CD4-positive, alpha-beta T cell (primary cell): ENCODE measurements at regions not wholly inside any gene's neighbourhood (a gene's known extent, or its start where the extent isn't known, plus 50 kb on each side); places are given as distances from the start of the nearest gene placed in this dataset.
"Not testable (repeated sequence)": the region's sequence is repeated elsewhere in the genome, so short reads cannot be mapped to it uniquely, and the experiment has no call there.

ENCODE experiments used
- ATAC-seq: fragments of 200-7000 bp; cut with Tn5 transposase; one replicate; pipeline ENCODE4 v1.10.0; 2022; ENCODE audit warnings: mild to moderate bottlenecking; ENCODE audit not compliant: poor library complexity
- CTCF ChIA-PET: fragments of 350-600 bp; sonication (Branson Sonifier 250); formaldehyde crosslinking; loops from one replicate; lab custom pipeline; 2021; ENCODE audit warnings: antibody characterized with exemption, inconsistent platforms; lab: Charles Lee
- POLR2A ChIA-PET: fragments of 350-600 bp; sonication (Branson Sonifier 250); formaldehyde crosslinking; loops from one replicate; lab custom pipeline; 2021; ENCODE audit warnings: antibody characterized with exemption, inconsistent platforms; lab: Charles Lee
- DNase-seq, 14 experiments: peaks; one replicate each; pipeline ENCODE4 v3.0.0-alpha.2; 2013 to 2020; ENCODE audit warnings: mixed read lengths in 2 of 14
- H3K27ac ChIP-seq, 2 donors: one replicate each; pipeline versions ENCODE4 v1.5.1 to v1.7.0; 2013; ENCODE audit warnings: low read length in 2 of 2, low read depth in 1 of 2, mild to moderate bottlenecking in 1 of 2
- H3K27me3 ChIP-seq, 2 experiments: 1 replicate in 1 of 2; 2 replicates in 1 of 2; pipeline versions ENCODE4 v1.6.1 to v1.7.0; 2013; ENCODE audit warnings: low read length in 2 of 2, control low read depth in 1 of 2, mild to moderate bottlenecking in 1 of 2, moderate library complexity in 1 of 2; ENCODE audit not compliant: insufficient read depth in 2 of 2, control insufficient read depth in 1 of 2
- H3K36me3 ChIP-seq: one replicate; pipeline ENCODE4 v1.6.1; 2013; ENCODE audit warnings: low read length, control low read depth; ENCODE audit not compliant: insufficient read depth
- H3K4me1 ChIP-seq: one replicate; pipeline ENCODE4 v1.6.1; 2013; ENCODE audit warnings: low read length, control low read depth; ENCODE audit not compliant: insufficient read depth
- H3K4me3 ChIP-seq: one replicate; pipeline ENCODE4 v1.5.1; 2013; ENCODE audit warnings: mild to moderate bottlenecking, low read length, moderate library complexity
- H3K9me3 ChIP-seq, 2 experiments: 1 replicate in 1 of 2; 2 replicates in 1 of 2; pipeline versions ENCODE4 v1.6.1 to v1.7.0; 2013; ENCODE audit warnings: low read length in 2 of 2, mild to moderate bottlenecking in 2 of 2, control low read depth in 1 of 2, moderate library complexity in 1 of 2; ENCODE audit not compliant: control insufficient read depth in 1 of 2, insufficient read depth in 1 of 2
- H3K27ac Mint-ChIP-seq: one replicate; pipeline ENCODE4 v1.8.0; 2020; ENCODE audit warnings: mixed read lengths
- H3K27me3 Mint-ChIP-seq: one replicate; pipeline ENCODE4 v1.8.0; 2021; ENCODE audit warnings: mixed read lengths
- H3K36me3 Mint-ChIP-seq: one replicate; pipeline ENCODE4 v1.8.0; 2021; ENCODE audit warnings: low read depth, mixed read lengths
- H3K4me1 Mint-ChIP-seq: one replicate; pipeline ENCODE4 v1.8.0; 2021; ENCODE audit warnings: low read depth, mixed read lengths
- H3K4me3 Mint-ChIP-seq: one replicate; pipeline ENCODE4 v1.8.0; 2020; ENCODE audit warnings: mild to moderate bottlenecking, mixed read lengths
- H3K9me3 Mint-ChIP-seq: one replicate; pipeline ENCODE4 v1.8.0; 2020; ENCODE audit warnings: mixed read lengths
- CTCF ChIP-seq: fragments of 200-600 bp; IDR thresholded peaks from one replicate; pipeline ENCODE4 v1.8.0; 2022; ENCODE audit warnings: antibody characterized with exemption, mild to moderate bottlenecking
- intact Hi-C, 2 experiments: fragments of 100-400 bp; cut with DNase I in 1 of 2; cut with micrococcal nuclease in 1 of 2; formaldehyde crosslinking; loops; one replicate each; pipeline versions ENCODE4 v1.15.1 to v1.9.0; 2023 to 2025; cut with DNase I, micrococcal nuclease

DNA sequence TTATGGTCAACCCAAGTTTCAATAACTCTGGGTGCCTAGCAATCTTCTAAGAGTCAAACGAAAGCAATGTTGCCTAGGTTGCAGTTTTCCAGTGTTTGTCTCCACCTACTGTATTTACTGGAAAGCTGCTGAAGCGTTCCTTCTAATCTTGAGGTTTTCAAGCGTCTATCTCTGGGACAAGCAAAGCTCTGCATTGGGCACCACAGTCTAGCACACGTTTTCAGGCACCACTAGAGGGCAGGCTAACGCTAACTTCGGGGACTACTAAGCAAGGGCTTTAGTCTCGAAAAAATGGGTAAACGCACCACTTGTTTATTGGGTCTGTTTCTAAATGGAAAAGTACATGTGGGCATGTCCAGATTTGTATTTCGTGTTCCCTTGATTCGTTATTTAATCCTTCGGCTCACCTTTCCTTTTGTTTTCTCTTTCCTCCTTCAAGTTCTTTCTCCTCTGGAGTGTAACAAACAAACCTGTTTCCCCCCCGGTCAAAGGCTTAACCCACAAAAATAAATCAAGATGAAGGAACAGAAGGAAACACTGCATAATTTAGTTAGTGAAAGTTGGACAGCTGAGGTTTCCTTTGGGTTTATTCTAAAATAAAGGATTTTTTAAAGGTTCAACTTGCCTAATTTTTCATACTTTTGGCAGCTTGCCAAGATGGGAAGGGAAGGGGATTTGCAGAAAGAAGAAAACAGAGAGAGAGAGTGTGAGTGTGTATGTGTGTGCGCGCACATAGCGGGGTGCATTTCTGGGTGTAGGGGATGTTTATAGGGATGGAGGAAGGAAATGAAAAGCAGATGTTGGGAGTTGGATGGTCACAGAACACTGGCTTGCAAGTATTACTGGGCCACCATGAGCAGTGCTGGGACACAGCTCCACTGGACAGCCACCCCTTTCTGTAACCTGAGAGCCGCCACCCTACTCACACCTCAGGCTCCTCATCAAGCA is 348.3 kb downstream of the GOLGA6L6 start:
- H3K9me3 ChIP-seq, H3K4me1 ChIP-seq, H3K27ac Mint-ChIP-seq, H3K4me3 Mint-ChIP-seq, H3K4me1 Mint-ChIP-seq, H3K27ac ChIP-seq, H3K27me3 ChIP-seq, H3K27me3 Mint-ChIP-seq, H3K9me3 Mint-ChIP-seq, H3K36me3 ChIP-seq, CTCF ChIA-PET, H3K36me3 Mint-ChIP-seq, POLR2A ChIA-PET: not testable (repeated sequence)
- H3K4me3 ChIP-seq = peak overlapping the region; percentile 2
- TF ChIP-seq CTCF = peak; percentile 82
- intact Hi-C loops = loop anchor here in 1 of 2 experiments (10.0 kb wide), 1 partner anchor 162 kb away; no protein-coding TSS in a partner anchor
- ATAC-seq (peak; percentile 95), DNase-seq (peak in 12 of 14 experiments; percentile 10 to 64 (median 28))

DNA sequence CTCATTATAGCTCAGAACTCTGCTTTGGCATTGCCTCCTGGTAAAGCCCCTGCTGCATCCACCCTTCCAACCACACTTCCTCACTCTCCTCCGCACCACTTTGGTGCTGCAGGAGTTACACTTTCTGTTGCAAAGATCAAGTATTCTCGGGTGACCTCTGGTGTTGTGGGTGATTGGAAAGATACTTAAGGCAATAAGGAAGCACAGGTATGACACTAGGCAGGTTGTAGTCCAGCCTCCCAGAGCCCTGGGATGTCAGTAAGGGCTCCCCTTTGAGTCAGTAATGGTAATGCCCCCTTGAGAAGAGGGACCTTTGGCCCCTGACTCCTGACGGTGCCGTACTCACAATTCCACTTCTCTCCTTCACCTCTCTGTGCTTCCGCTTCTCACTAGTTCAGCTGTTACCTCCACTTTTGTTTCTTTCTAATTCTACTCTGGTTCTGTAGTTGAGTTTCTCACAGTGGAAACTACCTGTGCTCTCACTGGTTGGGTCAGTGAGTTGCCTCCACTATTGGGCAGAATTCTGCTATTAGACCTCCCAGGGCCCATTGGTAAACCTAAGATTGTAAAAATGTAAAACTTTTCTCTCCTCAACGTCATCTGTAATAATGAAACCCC is 350.0 kb downstream of the GOLGA6L6 start:
- ATAC-seq, DNase-seq, H3K4me1 ChIP-seq, H3K27ac ChIP-seq, H3K36me3 Mint-ChIP-seq, CTCF ChIA-PET, H3K9me3 Mint-ChIP-seq, H3K9me3 ChIP-seq, H3K4me3 ChIP-seq, H3K27me3 ChIP-seq, H3K27me3 Mint-ChIP-seq, H3K4me3 Mint-ChIP-seq, H3K36me3 ChIP-seq, POLR2A ChIA-PET, H3K27ac Mint-ChIP-seq, H3K4me1 Mint-ChIP-seq: not testable (repeated sequence)
- intact Hi-C loops = loop anchor here in 1 of 2 experiments (10.0 kb wide), 1 partner anchor 163 kb away; no protein-coding TSS in a partner anchor

GRCh38 chr15:20188611-20189010 is 353.0 kb downstream of the GOLGA6L6 start:
- DNase-seq, H3K36me3 Mint-ChIP-seq, H3K27me3 Mint-ChIP-seq, H3K9me3 ChIP-seq, H3K4me1 Mint-ChIP-seq, ATAC-seq, H3K27ac Mint-ChIP-seq, H3K36me3 ChIP-seq, H3K4me3 Mint-ChIP-seq, H3K4me3 ChIP-seq, H3K27ac ChIP-seq, H3K4me1 ChIP-seq, H3K9me3 Mint-ChIP-seq, CTCF ChIA-PET, POLR2A ChIA-PET, intact Hi-C loops, H3K27me3 ChIP-seq: not testable (repeated sequence)

- CTCF ChIA-PET, H3K4me1 Mint-ChIP-seq, H3K4me3 Mint-ChIP-seq, H3K27ac ChIP-seq, H3K4me3 ChIP-seq, H3K4me1 ChIP-seq, POLR2A ChIA-PET, H3K27me3 Mint-ChIP-seq, H3K9me3 Mint-ChIP-seq, H3K27ac Mint-ChIP-seq, H3K9me3 ChIP-seq, H3K36me3 ChIP-seq, H3K36me3 Mint-ChIP-seq, ATAC-seq, DNase-seq, H3K27me3 ChIP-seq, intact Hi-C loops: not testable (repeated sequence)
Measured at GRCh38 chr15:20187370-20188355, 353.9 kb downstream of the GOLGA6L6 start.

GRCh38 chr15:20184879-20185278 is 356.7 kb downstream of the GOLGA6L6 start:
- H3K36me3 ChIP-seq, intact Hi-C loops, H3K9me3 ChIP-seq, H3K27me3 Mint-ChIP-seq, H3K27me3 ChIP-seq, CTCF ChIA-PET, H3K27ac ChIP-seq, H3K4me1 Mint-ChIP-seq, H3K4me3 ChIP-seq, DNase-seq, ATAC-seq, H3K9me3 Mint-ChIP-seq, H3K27ac Mint-ChIP-seq, H3K4me1 ChIP-seq, H3K4me3 Mint-ChIP-seq, H3K36me3 Mint-ChIP-seq, POLR2A ChIA-PET: not testable (repeated sequence)

DNA sequence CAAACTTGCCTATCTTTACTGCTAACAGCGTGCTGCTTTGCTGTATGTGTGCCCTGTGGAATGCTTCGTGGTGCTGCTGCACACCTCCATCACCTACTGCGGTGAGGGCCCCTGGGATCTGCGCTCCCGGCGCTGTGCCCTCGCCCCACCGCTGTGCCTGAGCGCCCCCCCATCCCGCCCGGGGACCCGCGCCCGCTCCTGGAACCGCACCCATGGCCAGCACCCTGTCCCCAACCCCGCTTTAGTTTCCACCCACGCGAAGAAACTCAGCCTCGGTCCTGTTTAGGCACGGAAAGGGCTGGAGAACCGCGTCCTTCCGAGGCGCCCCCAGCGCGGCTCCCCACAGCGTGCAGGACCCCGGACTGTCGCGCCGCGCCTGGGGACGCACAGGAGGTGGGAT is 373.4 kb downstream of the GOLGA6L6 start:
- H3K9me3 Mint-ChIP-seq, H3K27me3 ChIP-seq, intact Hi-C loops, H3K36me3 ChIP-seq, CTCF ChIA-PET, ATAC-seq, H3K4me1 ChIP-seq, POLR2A ChIA-PET, H3K27ac Mint-ChIP-seq, H3K36me3 Mint-ChIP-seq, H3K4me3 ChIP-seq, H3K4me3 Mint-ChIP-seq, H3K4me1 Mint-ChIP-seq, H3K27me3 Mint-ChIP-seq, H3K9me3 ChIP-seq, H3K27ac ChIP-seq: not testable (repeated sequence)
- peak in 1 of 14 experiments; percentile 5 for DNase-seq
